DND-41 (cell line): ENCODE measurements at regions not wholly inside any gene's neighbourhood (a gene's known extent, or its start where the extent isn't known, plus 50 kb on each side); places are given as distances from the start of the nearest gene placed in this dataset.
"Not testable (repeated sequence)": the region's sequence is repeated elsewhere in the genome, so short reads cannot be mapped to it uniquely, and the experiment has no call there.

Source experiments
- ATAC-seq: fragments of 200-7000 bp; cut with Tn5 transposase; 3 replicates; pipeline ENCODE4 v1.9.1; 2021; ENCODE audit warnings: low read depth; ENCODE audit not compliant: insufficient read depth
- DNase-seq: peaks from one replicate; pipeline ENCODE4 v3.0.0-alpha.2; 2020
- H2AFZ ChIP-seq: 2 replicates; pipeline ENCODE4 v1.6.0; 2012; ENCODE audit warnings: low read depth, low read length
- H3K27ac ChIP-seq: 2 replicates; pipeline ENCODE4 v1.5.1; 2012; ENCODE audit warnings: low read length, inconsistent platforms
- H3K27me3 ChIP-seq: fragments of 200-600 bp; sonication (generic); 2 replicates; pipeline ENCODE4 v1.6.0; 2012; ENCODE audit warnings: low read length, mild to moderate bottlenecking, inconsistent platforms; ENCODE audit not compliant: insufficient read depth, poor library complexity
- H3K36me3 ChIP-seq: 2 replicates; pipeline ENCODE4 v1.5.1; 2012; ENCODE audit warnings: low read length, inconsistent platforms; ENCODE audit not compliant: insufficient read depth
- H3K4me1 ChIP-seq: 2 replicates; pipeline ENCODE4 v1.5.1; 2012; ENCODE audit warnings: mild to moderate bottlenecking, low read length; ENCODE audit not compliant: insufficient read depth
- H3K4me2 ChIP-seq: 2 replicates; pipeline ENCODE4 v1.6.0; 2012; ENCODE audit warnings: mild to moderate bottlenecking, moderate library complexity, low read length, inconsistent platforms; ENCODE audit not compliant: insufficient read depth
- H3K4me3 ChIP-seq, 2 experiments: fragments of 200-600 bp in 1 of 2; shearing (Covaris generic) in 1 of 2; 2 replicates each; pipeline ENCODE4 v1.5.1; 2012 to 2016; ENCODE audit warnings: inconsistent platforms in 2 of 2, low read length in 2 of 2, mild to moderate bottlenecking in 2 of 2, low read depth in 1 of 2, moderate library complexity in 1 of 2
- H3K79me2 ChIP-seq: 2 replicates; pipeline ENCODE4 v1.6.0; 2012; ENCODE audit warnings: low read length, inconsistent platforms; ENCODE audit not compliant: insufficient read depth
- H3K9ac ChIP-seq: 2 replicates; pipeline ENCODE4 v1.6.0; 2012; ENCODE audit warnings: low read depth, mild to moderate bottlenecking, inconsistent platforms, low read length, moderate library complexity
- H3K9me3 ChIP-seq: 2 replicates; pipeline ENCODE4 v1.5.1; 2012; ENCODE audit warnings: low read length, moderate library complexity, mild to moderate bottlenecking, inconsistent platforms; ENCODE audit not compliant: insufficient read depth, severe bottlenecking
- H4K20me1 ChIP-seq: 2 replicates; pipeline ENCODE4 v1.6.0; 2012; ENCODE audit warnings: low read length; ENCODE audit not compliant: insufficient read depth
- CTCF ChIP-seq: IDR thresholded peaks from 2 replicates; pipeline ENCODE4 v1.5.1; 2012; ENCODE audit warnings: borderline replicate concordance, low read length, moderate library complexity, mild to moderate bottlenecking; ENCODE audit not compliant: poor library complexity, severe bottlenecking; ENCODE audit errors: extremely low read depth
- EZH2 ChIP-seq: IDR thresholded peaks from 3 replicates; pipeline ENCODE4 v1.6.1; 2012; ENCODE audit warnings: borderline replicate concordance, low read depth, mild to moderate bottlenecking, moderate library complexity, low read length, inconsistent platforms; ENCODE audit not compliant: severe bottlenecking

GRCh38 chr1:78334114-78334513 lies 156.7 kb upstream of the PTGFR start:
- no peak overlapping the region for H3K4me2 ChIP-seq
- H3K9ac ChIP-seq = no peak overlapping the region
- H3K27ac ChIP-seq = no peak overlapping the region
- no peaks in the 10 kb centered on the region for H3K4me1 ChIP-seq
- H2AFZ ChIP-seq = no peak overlapping the region
- no peak for TF ChIP-seq CTCF
- TF ChIP-seq EZH2 = no peak
- no peaks in the 10 kb centered on the region for H3K27me3 ChIP-seq
- no peaks in the 10 kb centered on the region for H3K79me2 ChIP-seq
- H4K20me1 ChIP-seq = no peaks in the 10 kb centered on the region
- no peaks in the 10 kb centered on the region for H3K36me3 ChIP-seq
- DNase-seq = no peak
- ATAC-seq = no peak
- H3K4me3 ChIP-seq = no peak overlapping the region
- H3K9me3 ChIP-seq = no peaks in the 10 kb centered on the region

GRCh38 chr1:78334952-78335351 lies 155.8 kb upstream of the PTGFR start:
- Histone ChIP-seq H3K9me3 (no peaks in the 10 kb centered on the region), H3K4me3 (no peak overlapping the region), H3K4me1 (no peaks in the 10 kb centered on the region), H3K9ac (no peak overlapping the region), H3K27ac (no peak overlapping the region), H3K27me3 (no peaks in the 10 kb centered on the region), H3K36me3 (no peaks in the 10 kb centered on the region), H3K4me2 (no peak overlapping the region), H3K79me2 (no peaks in the 10 kb centered on the region), H4K20me1 (no peaks in the 10 kb centered on the region), H2AFZ (no peak overlapping the region)
- TF ChIP-seq CTCF (no peak), EZH2 (no peak)
- ATAC-seq (no peak), DNase-seq (no peak)

- H3K27me3 ChIP-seq, H3K4me2 ChIP-seq, H3K79me2 ChIP-seq, DNase-seq, H3K4me3 ChIP-seq, H3K4me1 ChIP-seq, H4K20me1 ChIP-seq, H2AFZ ChIP-seq, ATAC-seq, H3K9me3 ChIP-seq, H3K27ac ChIP-seq, H3K9ac ChIP-seq, H3K36me3 ChIP-seq: not testable (repeated sequence)
Measured at GRCh38 chr1:78336751-78337150, 154.0 kb upstream of the PTGFR start.

- H4K20me1 ChIP-seq = no peaks in the 10 kb centered on the region
- no peak overlapping the region for H3K27ac ChIP-seq
Measured at GRCh38 chr1:78339490-78339889, 151.3 kb upstream of the PTGFR start.

More at GRCh38 chr1:78339490-78339889, 151.3 kb upstream of the PTGFR start:
- no peaks in the 10 kb centered on the region for H3K27me3 ChIP-seq
- no peak for DNase-seq
- H3K9me3 ChIP-seq = no peaks in the 10 kb centered on the region
- TF ChIP-seq EZH2 (no peak), CTCF (no peak)
- ATAC-seq = no peak
- no peak overlapping the region for H3K4me3 ChIP-seq
- no peak overlapping the region for H3K9ac ChIP-seq
- no peaks in the 10 kb centered on the region for H3K79me2 ChIP-seq
- H3K4me2 ChIP-seq = no peak overlapping the region
- H3K4me1 ChIP-seq = no peaks in the 10 kb centered on the region
- no peaks in the 10 kb centered on the region for H3K36me3 ChIP-seq
- H2AFZ ChIP-seq = no peak overlapping the region
